A673 (cell line): ENCODE measurements at regions not wholly inside any gene's neighbourhood (a gene's known extent, or its start where the extent isn't known, plus 50 kb on each side); places are given as distances from the start of the nearest gene placed in this dataset.

ENCODE experiments used
- BruUV-seq: library from RNA; stranded (reverse); fragments of 400-500 nt; replicated peaks from 2 replicates; lab custom pipeline; 2021; lab: Mats Ljungman, UMichigan
- CTCF ChIA-PET: fragments of 300-600 bp; sonication (Branson Sonifier 250); formaldehyde crosslinking; loops from one replicate; lab custom pipeline; 2022; ENCODE audit warnings: antibody characterized with exemption; lab: Charles Lee
- POLR2A ChIA-PET: fragments of 300-600 bp; sonication (Branson Sonifier 250); formaldehyde crosslinking; loops from one replicate; lab custom pipeline; 2022; ENCODE audit warnings: antibody characterized with exemption; ENCODE audit not compliant: low non-redundant PET; lab: Charles Lee
- DNase-seq: peaks from one replicate; pipeline ENCODE4 v3.0.0-alpha.2; 2015; ENCODE audit warnings: low spot score
- H3K27ac ChIP-seq: fragments of 200-600 bp; sonication (generic); 2 replicates; pipeline ENCODE4 v1.5.1; 2016; ENCODE audit warnings: mixed run types, low read depth, mild to moderate bottlenecking, mixed read lengths, antibody characterized with exemption, low read length; ENCODE audit not compliant: poor library complexity, severe bottlenecking
- H3K27me3 ChIP-seq: fragments of 200-600 bp; sonication (generic); replicated peaks from 2 replicates; pipeline ENCODE4 v1.6.1; 2017; ENCODE audit warnings: mixed run types, low read depth, mild to moderate bottlenecking, mixed read lengths, antibody characterized with exemption, low read length; ENCODE audit not compliant: insufficient read depth, poor library complexity
- H3K36me3 ChIP-seq: fragments of 200-600 bp; sonication (generic); 2 replicates; pipeline ENCODE4 v1.6.1; 2016; ENCODE audit warnings: mixed run types, mild to moderate bottlenecking, mixed read lengths, antibody characterized with exemption, low read length; ENCODE audit not compliant: insufficient read depth, poor library complexity, severe bottlenecking
- H3K4me1 ChIP-seq: fragments of 200-600 bp; sonication (generic); 2 replicates; pipeline ENCODE4 v1.6.1; 2017; ENCODE audit warnings: mixed run types, mild to moderate bottlenecking, mixed read lengths, antibody characterized with exemption, low read length; ENCODE audit not compliant: insufficient read depth, poor library complexity, severe bottlenecking
- H3K4me3 ChIP-seq: fragments of 200-600 bp; sonication (generic); 2 replicates; pipeline ENCODE4 v1.5.1; 2016; ENCODE audit warnings: low read depth, mixed run types, mild to moderate bottlenecking, mixed read lengths, low read length; ENCODE audit not compliant: poor library complexity, severe bottlenecking
- H3K9me3 ChIP-seq: fragments of 200-600 bp; sonication (generic); 2 replicates; pipeline ENCODE4 v1.6.1; 2016; ENCODE audit warnings: mixed run types, low read depth, mild to moderate bottlenecking, mixed read lengths, antibody characterized with exemption, low read length; ENCODE audit not compliant: poor library complexity, severe bottlenecking
- EZH2 ChIP-seq: fragments of 200-600 bp; sonication (generic); IDR thresholded peaks from 2 replicates; pipeline ENCODE4 v1.6.1; 2017; ENCODE audit warnings: borderline replicate concordance, low read depth, mild to moderate bottlenecking, mixed read lengths, antibody characterized with exemption, low read length; ENCODE audit not compliant: poor library complexity, severe bottlenecking
- intact Hi-C: fragments of 100-400 bp; cut with micrococcal nuclease; formaldehyde crosslinking; loops from one replicate; pipeline ENCODE4 v1.10.0; 2022; ENCODE audit not compliant: unreplicated experiment
- TF ChIP-seq, protein P1 (sequence below): fragments of 300-800, 200-600 bp; sonication (generic); conservative IDR thresholded peaks from 2 replicates; pipeline ENCODE4 v1.5.1; 2017; ENCODE audit warnings: low read depth, mild to moderate bottlenecking, antibody characterized with exemption, low read length, moderate library complexity, mixed read lengths

DNA sequence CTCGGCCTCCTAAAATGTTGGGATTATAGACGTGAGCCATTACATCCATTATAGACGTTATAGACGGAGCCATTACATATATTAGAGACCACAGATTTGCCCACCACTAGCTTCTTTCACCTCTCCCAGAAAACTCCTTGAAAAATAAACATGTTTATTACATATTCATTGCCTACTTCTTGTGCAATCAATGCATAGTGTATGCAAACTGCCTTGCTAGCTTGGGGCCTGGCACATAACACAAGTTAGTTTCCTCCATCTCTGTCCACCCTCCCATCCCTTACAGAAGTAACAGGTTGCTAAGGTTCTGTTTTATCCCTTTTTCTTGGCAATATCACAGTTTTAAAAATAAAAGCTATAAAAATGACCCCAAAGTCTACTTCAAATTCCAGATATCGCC is 66.4 kb upstream of the KRR1 start:
- H3K36me3 ChIP-seq: no peaks in the 10 kb centered on the region
- no peaks in the 10 kb centered on the region for H3K27me3 ChIP-seq
- TF ChIP-seq EZH2: no peak
- TF ChIP-seq, protein P1, sequence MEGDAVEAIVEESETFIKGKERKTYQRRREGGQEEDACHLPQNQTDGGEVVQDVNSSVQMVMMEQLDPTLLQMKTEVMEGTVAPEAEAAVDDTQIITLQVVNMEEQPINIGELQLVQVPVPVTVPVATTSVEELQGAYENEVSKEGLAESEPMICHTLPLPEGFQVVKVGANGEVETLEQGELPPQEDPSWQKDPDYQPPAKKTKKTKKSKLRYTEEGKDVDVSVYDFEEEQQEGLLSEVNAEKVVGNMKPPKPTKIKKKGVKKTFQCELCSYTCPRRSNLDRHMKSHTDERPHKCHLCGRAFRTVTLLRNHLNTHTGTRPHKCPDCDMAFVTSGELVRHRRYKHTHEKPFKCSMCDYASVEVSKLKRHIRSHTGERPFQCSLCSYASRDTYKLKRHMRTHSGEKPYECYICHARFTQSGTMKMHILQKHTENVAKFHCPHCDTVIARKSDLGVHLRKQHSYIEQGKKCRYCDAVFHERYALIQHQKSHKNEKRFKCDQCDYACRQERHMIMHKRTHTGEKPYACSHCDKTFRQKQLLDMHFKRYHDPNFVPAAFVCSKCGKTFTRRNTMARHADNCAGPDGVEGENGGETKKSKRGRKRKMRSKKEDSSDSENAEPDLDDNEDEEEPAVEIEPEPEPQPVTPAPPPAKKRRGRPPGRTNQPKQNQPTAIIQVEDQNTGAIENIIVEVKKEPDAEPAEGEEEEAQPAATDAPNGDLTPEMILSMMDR: no peak
- no peaks in the 10 kb centered on the region for H3K4me1 ChIP-seq
- no peak overlapping the region for H3K4me3 ChIP-seq
- DNase-seq: no peak
- no peak overlapping the region for H3K27ac ChIP-seq
- ChIA-PET CTCF (no interaction called here), POLR2A (no interaction called here)
- BruUV-seq: no TSS peak
- intact Hi-C loops: no loop called here
- H3K9me3 ChIP-seq: no peaks in the 10 kb centered on the region

DNA sequence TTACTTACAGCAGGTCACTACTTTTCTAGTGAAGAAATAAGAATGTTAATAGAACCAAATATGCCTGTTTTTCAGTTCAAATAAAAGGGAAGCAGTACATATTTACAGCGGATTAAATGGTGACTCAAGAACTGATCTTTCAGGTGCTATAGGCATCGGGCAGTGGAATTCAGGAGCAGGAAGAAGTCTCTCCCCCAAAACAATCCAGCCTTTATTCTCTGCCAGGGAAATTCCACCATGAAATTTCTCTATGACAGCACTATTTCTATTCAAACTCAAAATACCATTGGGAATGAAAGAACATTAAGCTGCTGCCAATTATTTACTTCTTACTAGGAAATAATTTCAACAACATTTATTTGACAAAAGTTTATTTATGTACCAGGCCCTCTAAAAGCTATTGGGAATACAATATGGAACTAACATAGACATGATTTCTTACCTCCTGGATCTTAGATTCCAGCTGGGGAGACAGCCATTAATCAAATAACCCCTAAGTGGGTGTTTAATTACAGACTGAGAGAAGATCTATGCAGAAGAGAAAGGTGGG is 60.3 kb upstream of the KRR1 start:
- H3K4me1 ChIP-seq: peaks cover 11% of the 10 kb centered on the region
- no peaks in the 10 kb centered on the region for H3K27me3 ChIP-seq
- no TSS peak for BruUV-seq
- H3K36me3 ChIP-seq: no peaks in the 10 kb centered on the region
- ChIA-PET POLR2A (no interaction called here), CTCF (no interaction called here)
- TF ChIP-seq, protein P1: no peak
- no peak for TF ChIP-seq EZH2
- no peak overlapping the region for H3K4me3 ChIP-seq
- H3K27ac ChIP-seq: no peak overlapping the region
- no peaks in the 10 kb centered on the region for H3K9me3 ChIP-seq
- no peak for DNase-seq
- intact Hi-C loops: no loop called here

DNA sequence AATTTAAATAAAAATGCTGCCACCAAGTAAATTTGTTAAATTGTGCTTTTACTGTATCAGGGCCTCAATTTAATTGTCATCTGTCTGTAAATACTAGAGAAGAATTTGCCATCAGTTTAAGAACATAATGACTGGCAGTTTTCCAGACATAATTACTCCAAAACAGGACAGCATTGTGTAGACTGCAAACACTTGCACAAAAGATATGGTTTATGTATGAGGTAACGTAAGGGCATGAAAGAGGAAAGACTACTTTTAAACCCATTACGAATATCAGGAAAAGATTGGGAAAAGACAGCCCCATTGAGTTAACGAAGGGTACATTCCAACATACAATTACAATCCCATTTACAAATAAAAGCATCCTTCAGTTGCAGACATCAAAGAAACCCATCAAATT is 59.8 kb upstream of the KRR1 start:
- POLR2A ChIA-PET: no interaction called here
- Histone ChIP-seq H3K27me3 (no peaks in the 10 kb centered on the region), H3K27ac (no peak overlapping the region), H3K9me3 (no peaks in the 10 kb centered on the region), H3K4me3 (no peak overlapping the region), H3K36me3 (no peaks in the 10 kb centered on the region), H3K4me1 (peaks cover 11% of the 10 kb centered on the region)
- BruUV-seq: no TSS peak
- TF ChIP-seq EZH2: no peak
- TF ChIP-seq, protein P1: no peak
- intact Hi-C loops: no loop called here
- CTCF ChIA-PET: no interaction called here
- peak; percentile 74 for DNase-seq
